ENCODE measurements at regions not wholly inside any gene's neighbourhood (a gene's known extent, or its start where the extent isn't known, plus 50 kb on each side); places are given as distances from the start of the nearest gene placed in this dataset.
"Not testable (repeated sequence)": the region's sequence is repeated elsewhere in the genome, so short reads cannot be mapped to it uniquely, and the experiment has no call there.

GRCh38 chr1:98299313-98299712 lies 362.2 kb upstream of the SNX7 start:
- Mint-ChIP-seq H3K4me3 (no peak overlapping the region), H3K27me3 (no peaks in the 10 kb centered on the region), H3K9me3 (no peaks in the 10 kb centered on the region), H3K36me3 (ENCODE audit: low read depth) (no peaks in the 10 kb centered on the region), H3K27ac (no peak overlapping the region), H3K4me1 (ENCODE audit: low read depth) (no peaks in the 10 kb centered on the region)

DNA sequence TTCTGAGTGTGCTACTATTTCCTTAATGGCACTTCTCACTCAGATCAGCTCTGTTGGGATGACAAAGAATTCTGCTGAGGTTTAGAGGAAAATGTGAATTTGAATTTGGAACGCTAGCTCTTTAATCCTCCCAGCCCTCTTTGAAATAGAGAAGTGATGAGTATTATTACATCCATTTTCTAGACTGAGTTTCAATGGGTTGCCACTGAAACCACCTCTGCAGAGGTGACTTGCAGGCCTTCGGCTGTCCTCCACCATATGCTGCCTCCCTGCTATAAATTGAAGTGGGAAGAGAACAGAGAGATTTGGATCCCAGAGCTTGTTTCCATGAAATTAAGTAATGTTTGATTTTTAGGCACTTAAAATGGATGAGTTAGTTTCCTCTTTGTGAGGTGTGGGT lies 363.2 kb upstream of the SNX7 start:
- H3K4me1 Mint-ChIP-seq (ENCODE audit: low read depth) = no peaks in the 10 kb centered on the region
- no peak overlapping the region for H3K4me3 Mint-ChIP-seq
- no peaks in the 10 kb centered on the region for H3K9me3 Mint-ChIP-seq
- H3K27me3 Mint-ChIP-seq = no peaks in the 10 kb centered on the region
- no peaks in the 10 kb centered on the region for H3K36me3 Mint-ChIP-seq (ENCODE audit: low read depth)
- no peak overlapping the region for H3K27ac Mint-ChIP-seq

DNA sequence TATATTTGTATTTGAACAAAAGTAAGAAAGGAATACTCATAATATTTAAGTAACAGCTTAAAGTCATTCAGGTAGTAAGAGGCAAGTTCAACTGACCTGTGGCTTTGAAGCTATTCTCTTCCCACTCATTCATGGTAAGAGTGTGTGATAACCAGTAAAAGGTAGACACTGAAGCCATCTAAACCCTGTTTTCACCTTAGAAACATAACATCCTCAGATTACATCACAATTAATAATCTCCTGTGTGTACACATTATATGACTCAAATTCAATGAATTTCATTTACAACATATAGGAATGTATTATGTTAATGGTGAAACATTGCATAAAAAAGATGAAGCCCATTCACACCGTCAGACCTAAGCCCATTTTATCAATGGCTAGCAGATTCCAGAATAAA lies 364.8 kb upstream of the SNX7 start:
- no peak overlapping the region for H3K4me3 Mint-ChIP-seq
- no peaks in the 10 kb centered on the region for H3K9me3 Mint-ChIP-seq
- no peaks in the 10 kb centered on the region for H3K27me3 Mint-ChIP-seq
- no peaks in the 10 kb centered on the region for H3K4me1 Mint-ChIP-seq (ENCODE audit: low read depth)
- no peak overlapping the region for H3K27ac Mint-ChIP-seq
- no peaks in the 10 kb centered on the region for H3K36me3 Mint-ChIP-seq (ENCODE audit: low read depth)

DNA sequence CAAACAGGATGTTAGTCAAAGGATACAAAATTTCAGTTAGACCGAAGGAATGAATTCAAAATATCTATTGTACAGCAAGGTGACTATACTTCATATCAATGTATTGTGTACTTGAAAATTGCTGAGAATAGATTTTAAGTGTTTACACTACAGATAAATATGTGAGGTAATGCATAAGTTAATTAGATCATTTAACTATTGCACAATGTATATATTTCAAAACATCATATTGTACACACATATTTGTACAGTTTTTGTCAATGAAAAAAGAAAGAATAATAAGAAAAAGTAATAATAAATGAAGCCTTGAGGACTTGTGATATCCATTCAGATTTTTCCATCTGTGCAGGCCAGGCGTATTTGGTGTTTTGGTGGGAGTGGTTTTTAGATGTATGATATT lies 367.4 kb upstream of the SNX7 start:
- H3K27me3 Mint-ChIP-seq = no peaks in the 10 kb centered on the region
- H3K27ac Mint-ChIP-seq = no peak overlapping the region
- no peak overlapping the region for H3K4me3 Mint-ChIP-seq
- no peaks in the 10 kb centered on the region for H3K9me3 Mint-ChIP-seq
- H3K36me3 Mint-ChIP-seq (ENCODE audit: low read depth) = no peaks in the 10 kb centered on the region
- no peaks in the 10 kb centered on the region for H3K4me1 Mint-ChIP-seq (ENCODE audit: low read depth)

GRCh38 chr1:98292994-98293393 lies 368.5 kb upstream of the SNX7 start:
- H3K27ac Mint-ChIP-seq = no peak overlapping the region
- no peak overlapping the region for H3K4me3 Mint-ChIP-seq
- H3K9me3 Mint-ChIP-seq = no peaks in the 10 kb centered on the region
- no peaks in the 10 kb centered on the region for H3K4me1 Mint-ChIP-seq (ENCODE audit: low read depth)
- no peaks in the 10 kb centered on the region for H3K27me3 Mint-ChIP-seq
- H3K36me3 Mint-ChIP-seq (ENCODE audit: low read depth) = no peaks in the 10 kb centered on the region

GRCh38 chr1:98289311-98289710 lies 368.5 kb upstream of the DPYD start:
- Mint-ChIP-seq H3K27me3 (no peaks in the 10 kb centered on the region), H3K4me3 (no peak overlapping the region)

DNA sequence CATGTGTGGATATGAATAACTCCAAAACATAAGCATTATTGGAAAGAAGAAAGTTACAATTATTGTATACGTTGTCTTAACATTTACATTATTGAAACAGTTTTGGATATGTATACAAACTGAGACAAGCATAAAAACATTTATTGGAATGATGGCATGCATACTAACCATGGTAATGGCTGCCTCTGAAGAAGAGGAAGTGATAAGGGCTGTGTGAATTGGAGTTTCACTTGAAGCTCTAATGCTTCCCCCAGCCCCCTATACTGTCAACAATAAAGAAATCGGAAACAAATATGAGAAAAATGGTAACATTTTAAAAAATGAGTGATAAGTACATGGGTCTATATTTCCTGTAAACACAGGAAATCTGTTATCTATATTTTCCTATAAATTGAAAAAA lies 367.7 kb upstream of the DPYD start:
- H3K4me1 Mint-ChIP-seq (ENCODE audit: low read depth) = no peaks in the 10 kb centered on the region
- no peak overlapping the region for H3K4me3 Mint-ChIP-seq

More at GRCh38 chr1:98289311-98289710, 368.5 kb upstream of the DPYD start:
- H3K9me3 Mint-ChIP-seq = no peaks in the 10 kb centered on the region
- no peak overlapping the region for H3K27ac Mint-ChIP-seq
- no peaks in the 10 kb centered on the region for H3K36me3 Mint-ChIP-seq (ENCODE audit: low read depth)
- no peaks in the 10 kb centered on the region for H3K4me1 Mint-ChIP-seq (ENCODE audit: low read depth)

GRCh38 chr1:98287626-98288025 lies 366.8 kb upstream of the DPYD start:
- Mint-ChIP-seq H3K27ac (no peak overlapping the region), H3K4me3 (no peak overlapping the region), H3K36me3 (ENCODE audit: low read depth) (no peaks in the 10 kb centered on the region), H3K27me3 (no peaks in the 10 kb centered on the region), H3K9me3 (peaks cover 6% of the 10 kb centered on the region), H3K4me1 (ENCODE audit: low read depth) (no peaks in the 10 kb centered on the region)

More for the DNA sequence above, 367.7 kb upstream of the DPYD start:
- Mint-ChIP-seq H3K27ac (no peak overlapping the region), H3K27me3 (no peaks in the 10 kb centered on the region), H3K36me3 (ENCODE audit: low read depth) (no peaks in the 10 kb centered on the region), H3K9me3 (peaks cover 6% of the 10 kb centered on the region)

GRCh38 chr1:98286656-98287055 lies 365.8 kb upstream of the DPYD start:
- no peaks in the 10 kb centered on the region for H3K36me3 Mint-ChIP-seq (ENCODE audit: low read depth)
- peaks cover 6% of the 10 kb centered on the region for H3K9me3 Mint-ChIP-seq
- no peak overlapping the region for H3K27ac Mint-ChIP-seq
- no peak overlapping the region for H3K4me3 Mint-ChIP-seq
- no peaks in the 10 kb centered on the region for H3K4me1 Mint-ChIP-seq (ENCODE audit: low read depth)
- no peaks in the 10 kb centered on the region for H3K27me3 Mint-ChIP-seq

DNA sequence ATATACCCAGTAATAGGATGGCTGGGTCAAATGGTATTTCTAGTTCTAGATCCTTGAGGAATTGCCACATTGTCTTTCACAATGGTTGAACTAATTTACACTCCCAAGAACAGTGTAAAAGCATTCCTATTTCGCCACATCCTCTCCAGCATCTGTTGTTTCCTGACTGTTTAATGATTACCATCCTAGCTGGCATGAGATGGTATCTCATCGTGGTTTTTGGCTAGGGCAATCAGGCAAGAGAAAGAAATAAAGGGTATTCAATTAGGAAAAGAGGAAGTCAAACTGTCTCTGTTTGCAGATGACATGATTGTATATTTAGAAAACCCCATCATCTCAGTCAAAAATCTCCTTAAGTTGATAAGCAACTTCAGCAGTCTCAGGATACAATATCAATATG lies 364.5 kb upstream of the DPYD start:
- H3K4me1 Mint-ChIP-seq (ENCODE audit: low read depth); H3K9me3 Mint-ChIP-seq; H3K27me3 Mint-ChIP-seq; H3K4me3 Mint-ChIP-seq; H3K36me3 Mint-ChIP-seq (ENCODE audit: low read depth); H3K27ac Mint-ChIP-seq: not testable (repeated sequence)

- H3K36me3 Mint-ChIP-seq (ENCODE audit: low read depth) = no peaks in the 10 kb centered on the region
- H3K27ac Mint-ChIP-seq = no peak overlapping the region
- peaks cover 6% of the 10 kb centered on the region for H3K9me3 Mint-ChIP-seq
- no peaks in the 10 kb centered on the region for H3K4me1 Mint-ChIP-seq (ENCODE audit: low read depth)
- H3K4me3 Mint-ChIP-seq = no peak overlapping the region
- H3K27me3 Mint-ChIP-seq = no peaks in the 10 kb centered on the region
Measured at GRCh38 chr1:98280049-98280448, 359.2 kb upstream of the DPYD start.

- no peaks in the 10 kb centered on the region for H3K4me1 Mint-ChIP-seq (ENCODE audit: low read depth)
- no peak overlapping the region for H3K27ac Mint-ChIP-seq
- H3K9me3 Mint-ChIP-seq = no peaks in the 10 kb centered on the region
Measured at GRCh38 chr1:98278055-98278454, 357.2 kb upstream of the DPYD start.

GRCh38 chr1:98277118-98277517 lies 356.3 kb upstream of the DPYD start:
- Mint-ChIP-seq H3K9me3 (no peaks in the 10 kb centered on the region), H3K4me1 (ENCODE audit: low read depth) (no peaks in the 10 kb centered on the region), H3K27ac (no peak overlapping the region), H3K27me3 (no peaks in the 10 kb centered on the region), H3K4me3 (no peak overlapping the region), H3K36me3 (ENCODE audit: low read depth) (no peaks in the 10 kb centered on the region)

More at GRCh38 chr1:98278055-98278454, 357.2 kb upstream of the DPYD start:
- Mint-ChIP-seq H3K36me3 (ENCODE audit: low read depth) (no peaks in the 10 kb centered on the region), H3K27me3 (no peaks in the 10 kb centered on the region), H3K4me3 (no peak overlapping the region)

- no peak overlapping the region for H3K4me3 Mint-ChIP-seq
- no peak overlapping the region for H3K27ac Mint-ChIP-seq
- no peaks in the 10 kb centered on the region for H3K9me3 Mint-ChIP-seq
- no peaks in the 10 kb centered on the region for H3K36me3 Mint-ChIP-seq (ENCODE audit: low read depth)
- H3K27me3 Mint-ChIP-seq = no peaks in the 10 kb centered on the region
- H3K4me1 Mint-ChIP-seq (ENCODE audit: low read depth) = no peaks in the 10 kb centered on the region
Measured at GRCh38 chr1:98276514-98276913, 355.7 kb upstream of the DPYD start.

GRCh38 chr1:98268316-98268715 lies 347.5 kb upstream of the DPYD start:
- Mint-ChIP-seq H3K27me3 (peaks cover 4% of the 10 kb centered on the region), H3K4me3 (no peak overlapping the region), H3K4me1 (ENCODE audit: low read depth) (no peaks in the 10 kb centered on the region), H3K27ac (no peak overlapping the region), H3K9me3 (no peaks in the 10 kb centered on the region), H3K36me3 (ENCODE audit: low read depth) (no peaks in the 10 kb centered on the region)

GRCh38 chr1:98267423-98267822 lies 346.6 kb upstream of the DPYD start:
- no peaks in the 10 kb centered on the region for H3K36me3 Mint-ChIP-seq (ENCODE audit: low read depth)
- no peak overlapping the region for H3K27ac Mint-ChIP-seq
- H3K4me3 Mint-ChIP-seq = no peak overlapping the region
- no peaks in the 10 kb centered on the region for H3K9me3 Mint-ChIP-seq
- H3K4me1 Mint-ChIP-seq (ENCODE audit: low read depth) = no peaks in the 10 kb centered on the region
- peaks cover 4% of the 10 kb centered on the region for H3K27me3 Mint-ChIP-seq

- H3K27ac Mint-ChIP-seq = no peak overlapping the region
- no peak overlapping the region for H3K4me3 Mint-ChIP-seq
- H3K9me3 Mint-ChIP-seq = no peaks in the 10 kb centered on the region
- peaks cover 4% of the 10 kb centered on the region for H3K27me3 Mint-ChIP-seq
- no peaks in the 10 kb centered on the region for H3K36me3 Mint-ChIP-seq (ENCODE audit: low read depth)
- H3K4me1 Mint-ChIP-seq (ENCODE audit: low read depth) = no peaks in the 10 kb centered on the region
Measured at GRCh38 chr1:98264727-98265126, 343.9 kb upstream of the DPYD start.
